Keratinocyte (primary cell): ENCODE measurements at regions not wholly inside any gene's neighbourhood (a gene's known extent, or its start where the extent isn't known, plus 50 kb on each side); places are given as distances from the start of the nearest gene placed in this dataset.

ENCODE experiments used
- DNase-seq: peaks from one replicate; pipeline ENCODE4 v3.0.0-alpha.2; 2011; ENCODE audit warnings: low read depth, missing footprints, low spot score
- FAIRE-seq: peaks from 2 replicates; lab custom pipeline; 2011; peaks lifted over from hg19 to GRCh38; lab: Jason Lieb, UNC
- H2AFZ ChIP-seq: 2 replicates; pipeline ENCODE4 v1.6.0; 2012; ENCODE audit warnings: low read length, control low read depth, inconsistent platforms; ENCODE audit not compliant: control insufficient read depth
- H3K27ac ChIP-seq: 2 replicates; pipeline ENCODE4 v1.5.1; 2011; ENCODE audit warnings: low read length; ENCODE audit not compliant: control insufficient read depth, insufficient read depth
- H3K27me3 ChIP-seq: 3 replicates; pipeline ENCODE4 v1.6.0; 2011; ENCODE audit warnings: low read length; ENCODE audit not compliant: control insufficient read depth, insufficient read depth; ENCODE audit errors: extremely low read depth
- H3K36me3 ChIP-seq, 2 experiments: 2 replicates in 1 of 2; 3 replicates in 1 of 2; pipeline ENCODE4 v1.5.1; 2011; ENCODE audit warnings: low read length in 2 of 2, mild to moderate bottlenecking in 1 of 2; ENCODE audit not compliant: control insufficient read depth in 2 of 2, insufficient read depth in 2 of 2; ENCODE audit errors: extremely low read depth in 1 of 2
- H3K4me1 ChIP-seq: 3 replicates; pipeline ENCODE4 v1.5.1; 2011; ENCODE audit warnings: low read length; ENCODE audit not compliant: control insufficient read depth, insufficient read depth; ENCODE audit errors: extremely low read depth
- H3K4me2 ChIP-seq: 3 replicates; pipeline ENCODE4 v1.6.0; 2011; ENCODE audit warnings: low read depth, low read length; ENCODE audit not compliant: control insufficient read depth, insufficient read depth; ENCODE audit errors: extremely low read depth
- H3K4me3 ChIP-seq, 3 experiments: fragments of 200-600 bp in 1 of 3; sonication (generic) in 1 of 3; 2 replicates in 2 of 3; 3 replicates in 1 of 3; pipeline ENCODE4 v1.5.1; 2011 to 2016; ENCODE audit warnings: low read length in 3 of 3, mild to moderate bottlenecking in 3 of 3, control low read depth in 2 of 3, inconsistent platforms in 1 of 3, low read depth in 1 of 3, mixed read lengths in 1 of 3, mixed run types in 1 of 3, moderate library complexity in 1 of 3; ENCODE audit not compliant: control insufficient read depth in 2 of 3, insufficient read depth in 2 of 3; ENCODE audit errors: extremely low read depth in 1 of 3
- H3K79me2 ChIP-seq: 2 replicates; pipeline ENCODE4 v1.6.0; 2012; ENCODE audit warnings: low read length; ENCODE audit not compliant: control insufficient read depth, insufficient read depth
- H3K9ac ChIP-seq: 3 replicates; pipeline ENCODE4 v1.6.0; 2011; ENCODE audit warnings: low read length; ENCODE audit not compliant: control insufficient read depth, insufficient read depth; ENCODE audit errors: extremely low read depth
- H3K9me1 ChIP-seq: 3 replicates; pipeline ENCODE4 v1.6.0; 2011; ENCODE audit warnings: low read length; ENCODE audit not compliant: control insufficient read depth, insufficient read depth; ENCODE audit errors: extremely low read depth
- H3K9me3 ChIP-seq: 2 replicates; pipeline ENCODE4 v1.5.1; 2012; ENCODE audit warnings: low read depth, low read length; ENCODE audit not compliant: control insufficient read depth
- H4K20me1 ChIP-seq: 3 replicates; pipeline ENCODE4 v1.6.0; 2011; ENCODE audit warnings: low read length; ENCODE audit not compliant: control insufficient read depth, insufficient read depth; ENCODE audit errors: extremely low read depth
- EZH2 ChIP-seq: IDR thresholded peaks from one replicate; pipeline ENCODE4 v1.6.1; 2012; ENCODE audit warnings: inconsistent platforms, mild to moderate bottlenecking, low read length, moderate library complexity
- dilution Hi-C: fragments of 300-500 bp; cut with MboI; formaldehyde crosslinking; loops from one replicate; pipeline ENCODE4 v1.7.0; 2020; ENCODE audit warnings: low sequenced_read_pairs; ENCODE audit not compliant: extremely low pct_ligation_motif_present
- TF ChIP-seq, protein P1 (sequence below), 3 experiments: IDR thresholded peaks in 1 of 3; conservative IDR thresholded peaks in 1 of 3; optimal IDR thresholded peaks in 1 of 3; 2 replicates in 2 of 3; 3 replicates in 1 of 3; pipeline versions ENCODE3 to v1.5.1; 2011; ENCODE audit warnings: low read length in 3 of 3, mild to moderate bottlenecking in 3 of 3, moderate library complexity in 2 of 3, control low read depth in 1 of 3, inconsistent platforms in 1 of 3; ENCODE audit not compliant: insufficient read depth in 2 of 3; ENCODE audit errors: extremely low read depth in 1 of 3

DNA sequence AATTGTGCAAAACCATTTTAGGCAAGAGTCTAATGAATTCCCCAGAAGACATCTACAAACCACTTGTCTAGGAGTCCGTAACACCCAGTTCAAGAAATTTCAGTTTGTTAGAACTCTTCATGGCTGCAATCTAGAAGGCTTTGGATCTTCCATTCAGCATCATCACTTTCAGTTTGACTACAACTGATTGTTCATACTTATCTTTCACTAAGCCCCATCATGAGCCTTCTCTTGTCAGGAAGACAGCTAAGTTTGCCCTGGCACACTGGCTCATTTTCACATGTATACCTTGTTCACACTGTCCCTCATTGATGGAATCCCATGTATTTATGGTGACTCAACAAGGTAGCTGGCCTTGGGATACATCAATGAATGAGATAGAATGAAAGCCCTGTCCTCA is 898.4 kb upstream of the CELF4 start:
- H3K27me3 ChIP-seq, result no peaks in the 10 kb centered on the region
- no peak overlapping the region for H3K4me3 ChIP-seq
- no peaks in the 10 kb centered on the region for H4K20me1 ChIP-seq
- H3K4me1 ChIP-seq, result no peaks in the 10 kb centered on the region
- no peak overlapping the region for H3K4me2 ChIP-seq
- FAIRE-seq (no peak), DNase-seq (no peak)
- no peaks in the 10 kb centered on the region for H3K9me3 ChIP-seq
- no peak for TF ChIP-seq EZH2
- TF ChIP-seq, protein P1, sequence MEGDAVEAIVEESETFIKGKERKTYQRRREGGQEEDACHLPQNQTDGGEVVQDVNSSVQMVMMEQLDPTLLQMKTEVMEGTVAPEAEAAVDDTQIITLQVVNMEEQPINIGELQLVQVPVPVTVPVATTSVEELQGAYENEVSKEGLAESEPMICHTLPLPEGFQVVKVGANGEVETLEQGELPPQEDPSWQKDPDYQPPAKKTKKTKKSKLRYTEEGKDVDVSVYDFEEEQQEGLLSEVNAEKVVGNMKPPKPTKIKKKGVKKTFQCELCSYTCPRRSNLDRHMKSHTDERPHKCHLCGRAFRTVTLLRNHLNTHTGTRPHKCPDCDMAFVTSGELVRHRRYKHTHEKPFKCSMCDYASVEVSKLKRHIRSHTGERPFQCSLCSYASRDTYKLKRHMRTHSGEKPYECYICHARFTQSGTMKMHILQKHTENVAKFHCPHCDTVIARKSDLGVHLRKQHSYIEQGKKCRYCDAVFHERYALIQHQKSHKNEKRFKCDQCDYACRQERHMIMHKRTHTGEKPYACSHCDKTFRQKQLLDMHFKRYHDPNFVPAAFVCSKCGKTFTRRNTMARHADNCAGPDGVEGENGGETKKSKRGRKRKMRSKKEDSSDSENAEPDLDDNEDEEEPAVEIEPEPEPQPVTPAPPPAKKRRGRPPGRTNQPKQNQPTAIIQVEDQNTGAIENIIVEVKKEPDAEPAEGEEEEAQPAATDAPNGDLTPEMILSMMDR (optimal IDR thresholded peaks at IDR 0.05 in 1 of 3, IDR thresholded peaks at IDR 0.05 in 1 of 3, conservative IDR thresholded peaks at IDR 0.05 in 1 of 3; ENCODE audit: extremely low read depth in 1 of 3, insufficient read depth in 2 of 3, low read length in 3 of 3), result no peak
- dilution Hi-C loops, result no loop called here
- H3K9ac ChIP-seq, result no peak overlapping the region
- no peaks in the 10 kb centered on the region for H3K36me3 ChIP-seq
- no peak overlapping the region for H3K27ac ChIP-seq
- no peak overlapping the region for H2AFZ ChIP-seq
- H3K9me1 ChIP-seq, result no peaks in the 10 kb centered on the region
- H3K79me2 ChIP-seq, result no peaks in the 10 kb centered on the region

DNA sequence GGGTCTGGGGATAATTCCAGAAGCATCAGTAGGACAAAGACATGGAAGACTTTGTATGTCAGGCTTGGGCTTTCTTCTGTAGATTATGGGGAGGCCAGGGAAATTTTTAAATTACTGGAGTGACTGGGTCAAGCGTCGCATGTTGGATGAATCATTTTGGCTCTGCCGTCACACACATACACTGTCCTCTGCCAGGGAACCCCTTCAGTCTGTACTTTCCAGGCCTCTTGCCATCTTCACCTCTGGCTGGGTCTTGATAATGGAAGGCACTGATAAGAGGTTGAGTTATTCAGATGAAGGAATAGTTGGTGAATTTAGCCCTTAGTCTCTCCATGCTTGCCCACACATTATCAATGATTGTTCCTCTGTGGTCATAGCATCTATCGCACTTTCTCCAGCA is 895.1 kb upstream of the CELF4 start:
- H3K27me3 ChIP-seq, result no peaks in the 10 kb centered on the region
- no peak overlapping the region for H3K9ac ChIP-seq
- H4K20me1 ChIP-seq, result no peaks in the 10 kb centered on the region
- dilution Hi-C loops, result no loop called here
- no peak overlapping the region for H2AFZ ChIP-seq
- H3K4me3 ChIP-seq, result no peak overlapping the region
- no peak for FAIRE-seq
- no peak overlapping the region for H3K27ac ChIP-seq
- no peaks in the 10 kb centered on the region for H3K79me2 ChIP-seq
- no peaks in the 10 kb centered on the region for H3K9me3 ChIP-seq
- no peak for DNase-seq
- TF ChIP-seq, protein P1 (optimal IDR thresholded peaks at IDR 0.05 in 1 of 3, IDR thresholded peaks at IDR 0.05 in 1 of 3, conservative IDR thresholded peaks at IDR 0.05 in 1 of 3; ENCODE audit: extremely low read depth in 1 of 3, insufficient read depth in 2 of 3, low read length in 3 of 3), result no peak
- H3K4me1 ChIP-seq, result no peaks in the 10 kb centered on the region
- H3K9me1 ChIP-seq, result no peaks in the 10 kb centered on the region
- no peaks in the 10 kb centered on the region for H3K36me3 ChIP-seq
- H3K4me2 ChIP-seq, result no peak overlapping the region
